HTR-8/SVneo (cell line): ENCODE measurements at regions not wholly inside any gene's neighbourhood (a gene's known extent, or its start where the extent isn't known, plus 50 kb on each side); places are given as distances from the start of the nearest gene placed in this dataset.
"Not testable (repeated sequence)": the region's sequence is repeated elsewhere in the genome, so short reads cannot be mapped to it uniquely, and the experiment has no call there.

Experiments used
- DNase-seq: peaks from one replicate; pipeline ENCODE4 v3.0.0; 2011; ENCODE audit warnings: low spot score, mixed read lengths; ENCODE audit not compliant: insufficient read length
- FAIRE-seq: peaks from 2 replicates; lab custom pipeline; 2011; peaks lifted over from hg19 to GRCh38; lab: Jason Lieb, UNC

DNA sequence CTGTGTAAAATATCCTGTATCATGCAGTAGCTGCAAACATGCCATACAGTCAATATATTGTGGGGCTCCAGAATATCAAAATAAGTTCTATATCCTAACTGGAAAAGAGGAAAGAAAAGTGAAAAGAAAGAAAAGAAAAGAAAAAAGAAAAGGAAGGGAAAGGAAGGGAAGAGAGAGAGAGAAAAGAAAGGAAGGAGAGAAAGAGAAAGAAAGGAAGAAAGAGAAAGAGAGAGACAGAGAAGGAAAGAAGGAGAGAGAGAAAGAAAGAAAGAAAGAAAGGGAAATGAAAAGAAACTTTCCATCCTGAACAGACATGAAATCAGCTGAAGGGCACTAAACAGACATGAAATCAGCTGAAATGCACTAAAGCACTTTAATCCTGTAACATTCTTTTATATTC, 288.4 kb upstream of the NCKAP5 start:
- FAIRE-seq: no peak
- no peak for DNase-seq

DNA sequence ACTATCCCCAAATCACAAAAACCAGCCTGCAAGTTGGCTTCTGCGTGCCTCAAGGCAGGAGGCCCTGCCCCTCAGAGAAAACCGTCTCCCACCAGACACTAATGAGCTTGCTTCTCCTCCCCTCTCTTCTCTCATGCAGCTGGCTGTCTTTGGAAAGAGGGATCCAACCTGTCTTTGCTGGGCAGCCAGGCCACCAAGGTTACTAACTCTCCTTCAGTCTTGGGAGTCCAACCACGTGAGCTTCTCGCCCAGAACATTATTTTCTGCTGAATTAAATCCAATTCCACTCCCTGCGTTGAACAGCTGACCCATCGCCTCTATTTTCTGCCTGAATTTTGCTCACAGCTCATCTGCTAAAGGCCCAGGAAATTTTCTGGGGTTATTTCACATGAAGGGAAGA, 291.3 kb upstream of the NCKAP5 start:
- FAIRE-seq (no peak), DNase-seq (no peak)

- FAIRE-seq (no peak), DNase-seq (no peak)
Observed at GRCh38 chr2:133862400-133862977, 294.2 kb upstream of the NCKAP5 start.

GRCh38 chr2:133863106-133863800, 295.0 kb upstream of the NCKAP5 start:
- FAIRE-seq: no peak
- DNase-seq: no peak

- DNase-seq (no peak), FAIRE-seq (no peak)
Observed at GRCh38 chr2:133865141-133865540, 296.9 kb upstream of the NCKAP5 start.

- FAIRE-seq (no peak), DNase-seq (no peak)
Observed at GRCh38 chr2:133867166-133867565, 298.9 kb upstream of the NCKAP5 start.

GRCh38 chr2:133871545-133872209, 303.4 kb upstream of the NCKAP5 start:
- no peak for DNase-seq
- FAIRE-seq: no peak

DNA sequence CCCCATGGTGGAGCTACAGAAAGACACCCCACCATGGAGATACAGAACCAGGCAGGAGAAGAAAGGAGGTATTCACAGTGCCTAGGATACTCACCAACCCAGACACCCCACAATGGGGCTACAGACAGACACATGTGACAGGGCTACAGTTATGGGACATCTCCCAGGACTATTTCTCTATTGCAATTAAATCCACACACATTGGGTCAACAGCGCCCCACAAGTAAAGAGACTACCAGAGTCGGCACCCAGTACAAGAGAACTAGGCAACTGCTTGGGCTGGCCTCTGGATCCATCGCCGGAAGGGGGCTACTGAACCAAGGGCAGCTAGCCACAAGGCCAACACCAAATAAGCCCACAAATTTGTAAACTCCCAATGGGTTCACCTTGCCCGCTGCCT, 310.1 kb upstream of the NCKAP5 start:
- DNase-seq (no peak), FAIRE-seq (no peak)

- FAIRE-seq: no peak
- no peak for DNase-seq
Observed at GRCh38 chr2:133879703-133880102, 311.4 kb upstream of the NCKAP5 start.

DNA sequence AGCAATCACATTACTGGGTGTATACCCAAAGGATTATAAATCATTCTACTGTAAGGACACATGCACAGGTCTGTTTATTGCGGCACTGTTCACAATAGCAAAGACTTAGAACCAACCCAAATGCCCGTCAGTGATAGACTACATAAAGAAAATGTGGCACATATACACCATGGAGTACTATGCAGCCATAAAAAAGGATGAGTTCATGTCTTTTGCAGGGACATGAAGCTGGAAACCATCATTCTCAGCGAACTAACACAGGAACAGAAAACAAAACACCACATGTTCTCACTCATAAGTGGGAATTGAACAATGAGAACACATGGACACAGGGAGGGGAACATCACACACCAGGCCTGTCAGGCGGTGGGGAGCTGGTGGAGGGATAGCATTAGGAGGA, 313.9 kb upstream of the NCKAP5 start:
- not testable (repeated sequence) for FAIRE-seq, DNase-seq

GRCh38 chr2:133884739-133885381, 316.6 kb upstream of the NCKAP5 start:
- DNase-seq: no peak
- FAIRE-seq: no peak

DNA sequence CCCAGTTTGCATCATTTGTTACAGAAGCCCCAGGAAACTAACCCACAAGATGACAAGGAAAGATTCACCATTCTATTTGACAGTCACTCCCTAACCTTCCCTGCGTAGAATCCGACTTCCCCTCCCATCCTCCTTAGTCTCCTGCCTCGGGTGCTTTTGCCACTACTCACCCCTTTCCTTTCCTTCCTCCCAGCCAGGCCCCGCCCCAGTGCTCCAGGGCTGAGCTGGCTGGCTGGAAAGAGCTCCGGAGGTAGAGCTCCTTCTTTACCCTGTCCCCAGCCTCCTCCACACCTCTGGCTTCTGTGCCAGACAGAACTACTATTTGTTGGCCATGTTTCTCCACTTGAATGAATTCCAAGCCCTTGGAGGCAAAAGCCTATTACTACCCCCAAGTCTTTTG, 317.6 kb upstream of the NCKAP5 start:
- FAIRE-seq (no peak), DNase-seq (no peak)

- FAIRE-seq: no peak
- peak; percentile 69 for DNase-seq
Observed at GRCh38 chr2:133886735-133887675, 318.7 kb upstream of the NCKAP5 start.

DNA sequence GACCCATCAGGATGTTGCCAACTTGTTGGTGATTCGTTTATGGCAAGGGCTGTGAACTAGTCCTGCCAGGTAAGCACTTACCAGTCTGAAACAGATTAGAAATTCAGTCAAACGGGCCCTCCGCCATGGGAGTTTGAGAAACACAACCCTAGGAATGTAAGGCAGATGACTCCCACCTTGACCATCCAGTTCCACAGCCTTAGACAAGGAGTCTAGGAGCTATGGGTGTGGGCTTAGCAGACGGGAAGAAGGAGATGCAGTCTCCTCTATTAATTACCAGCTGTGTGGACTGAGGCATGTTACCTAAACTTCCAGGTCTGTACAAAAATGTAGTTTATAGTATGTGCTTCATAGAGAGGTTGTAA, 319.4 kb upstream of the NCKAP5 start:
- FAIRE-seq (no peak), DNase-seq (no peak)

DNA sequence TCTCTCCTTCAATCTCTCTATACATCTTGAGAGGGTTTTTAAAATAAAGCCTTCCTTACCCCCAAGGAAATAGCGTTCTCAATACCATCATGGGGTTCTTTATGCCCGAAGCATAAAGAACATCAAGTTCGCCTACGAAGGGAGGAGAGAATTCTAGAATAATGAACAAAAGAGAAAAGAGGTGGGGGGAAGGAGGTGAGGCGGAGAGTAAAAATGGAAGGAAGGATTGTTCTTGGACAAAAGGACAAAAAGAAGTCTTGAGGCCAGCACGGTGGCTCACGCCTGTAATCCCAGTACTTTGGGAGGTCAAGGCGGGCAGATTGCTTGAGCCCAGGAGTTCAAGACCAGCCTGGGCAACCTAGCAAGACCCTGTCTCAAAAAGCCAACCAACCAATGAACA, 319.8 kb upstream of the NCKAP5 start:
- no peak for FAIRE-seq
- no peak for DNase-seq

GRCh38 chr2:133888621-133889219, 320.5 kb upstream of the NCKAP5 start:
- no peak for DNase-seq
- FAIRE-seq: no peak

- no peak for FAIRE-seq
- no peak for DNase-seq
Observed at GRCh38 chr2:133892352-133892913, 324.2 kb upstream of the NCKAP5 start.

- FAIRE-seq (no peak), DNase-seq (no peak)
Observed at GRCh38 chr2:133894429-133894828, 326.2 kb upstream of the NCKAP5 start.

GRCh38 chr2:133897838-133898237, 329.6 kb upstream of the NCKAP5 start:
- FAIRE-seq, DNase-seq: not testable (repeated sequence)
